ENCODE measurements at regions not wholly inside any gene's neighbourhood (a gene's known extent, or its start where the extent isn't known, plus 50 kb on each side); places are given as distances from the start of the nearest gene placed in this dataset.

GRCh38 chr2:235168174-235168979 is 216.6 kb downstream of the SH3BP4 start:
- no peak for DNase-seq (ENCODE audit: low read depth in 2 of 2)

- DNase-seq (ENCODE audit: low read depth in 2 of 2): no peak
These were observed 218.2 kb downstream of the SH3BP4 start for GRCh38 chr2:235170016-235170415.

- no peak for DNase-seq (ENCODE audit: low read depth in 2 of 2)
These were observed 219.0 kb downstream of the SH3BP4 start for GRCh38 chr2:235170536-235171521.

- no peak for DNase-seq (ENCODE audit: low read depth in 2 of 2)
These were observed 219.8 kb downstream of the SH3BP4 start for GRCh38 chr2:235171550-235172031.

GRCh38 chr2:235180642-235181041 is 228.8 kb downstream of the SH3BP4 start:
- DNase-seq (ENCODE audit: low read depth in 2 of 2): no peak

GRCh38 chr2:235183786-235184185 is 232.0 kb downstream of the SH3BP4 start:
- DNase-seq (ENCODE audit: low read depth in 2 of 2): no peak

GRCh38 chr2:235187806-235188205 is 236.0 kb downstream of the SH3BP4 start:
- DNase-seq (ENCODE audit: low read depth in 2 of 2): no peak

GRCh38 chr2:235191486-235191885 is 239.7 kb downstream of the SH3BP4 start:
- no peak for DNase-seq (ENCODE audit: low read depth in 2 of 2)

GRCh38 chr2:235191978-235192377 is 240.2 kb downstream of the SH3BP4 start:
- DNase-seq (ENCODE audit: low read depth in 2 of 2): no peak

GRCh38 chr2:235194351-235194750 is 242.5 kb downstream of the SH3BP4 start:
- no peak for DNase-seq (ENCODE audit: low read depth in 2 of 2)

- no peak for DNase-seq (ENCODE audit: low read depth in 2 of 2)
These were observed 243.0 kb downstream of the SH3BP4 start for GRCh38 chr2:235194836-235195235.

- no peak for DNase-seq (ENCODE audit: low read depth in 2 of 2)
These were observed 244.1 kb downstream of the SH3BP4 start for GRCh38 chr2:235195921-235196320.

- DNase-seq (ENCODE audit: low read depth in 2 of 2): no peak
These were observed 247.3 kb downstream of the SH3BP4 start for GRCh38 chr2:235199128-235199527.

GRCh38 chr2:235200216-235200615 is 248.4 kb downstream of the SH3BP4 start:
- no peak for DNase-seq (ENCODE audit: low read depth in 2 of 2)

- DNase-seq (ENCODE audit: low read depth in 2 of 2): no peak
These were observed 249.9 kb downstream of the SH3BP4 start for GRCh38 chr2:235201756-235202155.

GRCh38 chr2:235204948-235205347 is 253.1 kb downstream of the SH3BP4 start:
- no peak for DNase-seq (ENCODE audit: low read depth in 2 of 2)

GRCh38 chr2:235206399-235206798 is 254.6 kb downstream of the SH3BP4 start:
- DNase-seq (ENCODE audit: low read depth in 2 of 2): no peak

- no peak for DNase-seq (ENCODE audit: low read depth in 2 of 2)
These were observed 255.3 kb downstream of the SH3BP4 start for GRCh38 chr2:235206980-235207579.

- no peak for DNase-seq (ENCODE audit: low read depth in 2 of 2)
These were observed 259.2 kb downstream of the SH3BP4 start for GRCh38 chr2:235211056-235211455.

- DNase-seq (ENCODE audit: low read depth in 2 of 2): no peak
These were observed 260.8 kb downstream of the SH3BP4 start for GRCh38 chr2:235212501-235213158.

- no peak for DNase-seq (ENCODE audit: low read depth in 2 of 2)
These were observed 263.4 kb downstream of the SH3BP4 start for GRCh38 chr2:235215248-235215647.

GRCh38 chr2:235216901-235217300 is 265.1 kb downstream of the SH3BP4 start:
- DNase-seq (ENCODE audit: low read depth in 2 of 2): no peak
